GM12878 (cell line): ENCODE measurements at regions not wholly inside any gene's neighbourhood (a gene's known extent, or its start where the extent isn't known, plus 50 kb on each side); places are given as distances from the start of the nearest gene placed in this dataset.

Experiments used
- ATAC-seq: fragments of 200-7000 bp; cut with Tn5 transposase; 3 replicates; pipeline ENCODE4 v1.9.1; 2020; ENCODE audit warnings: mild to moderate bottlenecking, moderate library complexity
- BruUV-seq: library from RNA; stranded (reverse); fragments of 400-500 nt; replicated peaks from 2 replicates; lab custom pipeline; 2021; lab: Mats Ljungman, UMichigan
- CTCF ChIA-PET: fragments of 300-600 bp; sonication (Branson Sonifier 250); formaldehyde crosslinking; extraction: SDS; loops from one replicate; lab custom pipeline; 2021; ENCODE audit warnings: inconsistent platforms; lab: Yijun Ruan, JAX
- POLR2A ChIA-PET: fragments of 350-600 bp; formaldehyde crosslinking; extraction: SDS; loops from one replicate; lab custom pipeline; 2021; ENCODE audit warnings: inconsistent platforms; lab: Charles Lee
- RAD21 ChIA-PET: fragments of 300-600 bp; sonication (Branson Sonifier 250); formaldehyde crosslinking; loops from one replicate; lab custom pipeline; 2023; ENCODE audit warnings: antibody characterized with exemption; ENCODE audit not compliant: unreplicated experiment; lab: Charles Lee
- SMC1A ChIA-PET: fragments of 300-600 bp; sonication (Branson Sonifier 250); formaldehyde crosslinking; loops from one replicate; lab custom pipeline; 2023; ENCODE audit not compliant: unreplicated experiment, uncharacterized antibody; lab: Charles Lee
- DNase-seq: peaks from one replicate; pipeline ENCODE4 v3.0.0-alpha.2; 2011; ENCODE audit warnings: low read depth, low spot score
- FAIRE-seq: peaks from 3 replicates; lab custom pipeline; 2011; peaks lifted over from hg19 to GRCh38; lab: Jason Lieb, UNC
- H2AFZ ChIP-seq: 2 replicates; pipeline ENCODE4 v1.6.0; 2011; ENCODE audit warnings: low read depth, low read length, control low read depth; ENCODE audit not compliant: control insufficient read depth
- H3K27ac ChIP-seq: 2 replicates; pipeline ENCODE4 v1.5.1; 2011; ENCODE audit warnings: control low read depth; ENCODE audit not compliant: control insufficient read depth, insufficient read depth
- H3K27me3 ChIP-seq, 2 experiments: replicated peaks in 1 of 2; 2 replicates each; pipeline versions ENCODE4 v1.6.0 to v1.6.1; 2011; ENCODE audit warnings: low read length in 1 of 2; ENCODE audit not compliant: control insufficient read depth in 2 of 2, insufficient read depth in 2 of 2
- H3K36me3 ChIP-seq, 2 experiments: 2 replicates each; pipeline ENCODE4 v1.5.1; 2011; ENCODE audit warnings: low read length in 1 of 2; ENCODE audit not compliant: control insufficient read depth in 2 of 2, insufficient read depth in 2 of 2
- H3K4me1 ChIP-seq: 2 replicates; pipeline ENCODE4 v1.6.1; 2011; ENCODE audit warnings: mild to moderate bottlenecking, low read length, moderate library complexity, mixed read lengths; ENCODE audit not compliant: control insufficient read depth, insufficient read depth
- H3K4me2 ChIP-seq: 2 replicates; pipeline ENCODE4 v1.6.0; 2011; ENCODE audit warnings: control low read depth; ENCODE audit not compliant: control insufficient read depth, insufficient read depth
- H3K4me3 ChIP-seq: fragments of 200-600 bp; sonication (generic); 2 replicates; pipeline ENCODE4 v1.5.1; 2016
- H3K79me2 ChIP-seq: 2 replicates; pipeline ENCODE4 v1.6.0; 2011; ENCODE audit warnings: low read length; ENCODE audit not compliant: control insufficient read depth, insufficient read depth
- H3K9ac ChIP-seq: 2 replicates; pipeline ENCODE4 v1.8.0; 2011; ENCODE audit warnings: low read length, control low read depth, mixed read lengths; ENCODE audit not compliant: control insufficient read depth, insufficient read depth
- H3K9me3 ChIP-seq: replicated peaks from 3 replicates; pipeline ENCODE4 v1.5.1; 2011; ENCODE audit warnings: mild to moderate bottlenecking, low read length; ENCODE audit not compliant: control insufficient read depth, insufficient read depth
- H4K20me1 ChIP-seq: 2 replicates; pipeline ENCODE4 v1.6.0; 2011; ENCODE audit not compliant: control insufficient read depth, insufficient read depth
- BCL11A ChIP-seq: IDR thresholded peaks from 2 replicates; pipeline ENCODE4 v1.6.1; 2011; ENCODE audit warnings: low read depth, low read length
- EGR1 ChIP-seq, 2 experiments: IDR thresholded peaks; 1 replicate in 1 of 2; 2 replicates in 1 of 2; pipeline ENCODE4 v1.6.1; 2011 to 2012; ENCODE audit warnings: low read depth in 2 of 2, low read length in 2 of 2, borderline replicate concordance in 1 of 2, mild to moderate bottlenecking in 1 of 2, moderate library complexity in 1 of 2
- EZH2 ChIP-seq: IDR thresholded peaks from 2 replicates; pipeline ENCODE4 v1.6.1; 2012; ENCODE audit warnings: low read depth, mild to moderate bottlenecking, control low read depth, inconsistent platforms, low read length, borderline replicate concordance; ENCODE audit not compliant: control insufficient read depth
- FOXK2 ChIP-seq: fragments of 450-650 bp; IDR thresholded peaks from 2 replicates; pipeline ENCODE4 v1.6.1; 2017; ENCODE audit warnings: mild to moderate bottlenecking, moderate library complexity
- JUNB ChIP-seq: IDR thresholded peaks from 2 replicates; pipeline ENCODE4 v1.6.1; 2016; ENCODE audit warnings: antibody characterized with exemption, mild to moderate bottlenecking
- MEF2A ChIP-seq: IDR thresholded peaks from 2 replicates; pipeline ENCODE4 v1.6.1; 2011; ENCODE audit warnings: low read depth, mild to moderate bottlenecking, low read length, moderate library complexity; ENCODE audit not compliant: insufficient read depth
- NFIC ChIP-seq: IDR thresholded peaks from 2 replicates; pipeline ENCODE4 v1.6.1; 2012; ENCODE audit warnings: low read depth, mild to moderate bottlenecking, inconsistent platforms, low read length, moderate library complexity
- NR2C1 ChIP-seq: fragments of 450-650 bp; IDR thresholded peaks from 2 replicates; pipeline ENCODE4 v1.6.1; 2017; ENCODE audit warnings: antibody characterized with exemption, mild to moderate bottlenecking, moderate library complexity
- PKNOX1 ChIP-seq: fragments of 450-650 bp; IDR thresholded peaks from 2 replicates; pipeline ENCODE4 v1.6.1; 2016; ENCODE audit warnings: mild to moderate bottlenecking
- POLR2AphosphoS5 ChIP-seq: IDR thresholded peaks from 2 replicates; pipeline ENCODE4 v1.6.1; 2011; ENCODE audit warnings: mild to moderate bottlenecking, low read length, inconsistent platforms
- RCOR1 ChIP-seq: conservative IDR thresholded peaks from 2 replicates; pipeline ENCODE4 v1.6.1; 2012; ENCODE audit warnings: low read depth, low read length, improper control_type of control experiment
- SREBF1 ChIP-seq: IDR thresholded peaks from 2 replicates; pipeline ENCODE4 v1.6.1; 2012; ENCODE audit warnings: mild to moderate bottlenecking, low read length
- SUPT20H ChIP-seq: IDR thresholded peaks from 2 replicates; pipeline ENCODE4 v1.6.1; 2011; ENCODE audit warnings: low read depth, mild to moderate bottlenecking, low read length, moderate library complexity, borderline replicate concordance; ENCODE audit not compliant: control insufficient read depth
- TARDBP ChIP-seq: IDR thresholded peaks from 2 replicates; pipeline ENCODE4 v1.6.1; 2016; ENCODE audit warnings: borderline replicate concordance
- USF2 ChIP-seq: IDR thresholded peaks from 2 replicates; pipeline ENCODE4 v1.6.1; 2011; ENCODE audit warnings: low read depth, low read length, improper control_type of control experiment, borderline replicate concordance
- ZNF207 ChIP-seq: fragments of 450-650 bp; IDR thresholded peaks from 2 replicates; pipeline ENCODE4 v1.6.1; 2014; ENCODE audit warnings: antibody characterized with exemption, mild to moderate bottlenecking, borderline replicate concordance
- ZNF384 ChIP-seq: IDR thresholded peaks from 2 replicates; pipeline ENCODE4 v1.6.1; 2012; ENCODE audit warnings: low read depth, mild to moderate bottlenecking, low read length, improper control_type of control experiment, borderline replicate concordance
- WGBS: methylation state at CpG from one replicate; pipeline ENCODE4 v1.1.6; 2016; ENCODE audit warnings: low lambda C conversion rate; ENCODE audit not compliant: insufficient replicate concordance, insufficient coverage; ENCODE audit errors: missing lambda C conversion rate; 5-methylcytosine and 5-hydroxymethylcytosine counted together
- in situ Hi-C: fragments of 300-500 bp; cut with MboI; formaldehyde crosslinking; loops from 9 replicates; pipeline ENCODE4 v1.14.3; 2018; ENCODE audit warnings: mixed read lengths
- intact Hi-C: fragments of 100-400 bp; cut with micrococcal nuclease; formaldehyde crosslinking; loops from one replicate; pipeline ENCODE4 v1.14.2; 2022; ENCODE audit not compliant: unreplicated experiment
- TF ChIP-seq, protein P1 (sequence below): IDR thresholded peaks from 2 replicates; pipeline ENCODE4 v1.6.1; 2011; ENCODE audit warnings: borderline replicate concordance, low read depth, mild to moderate bottlenecking, moderate library complexity, mixed read lengths, low read length; ENCODE audit not compliant: insufficient read depth; ENCODE audit errors: extremely low read length
- TF ChIP-seq, protein P2 (sequence below): fragments of 450-650 bp; formaldehyde crosslinking; IDR thresholded peaks from 2 replicates; pipeline ENCODE4 v1.4.0; 2022; ENCODE audit warnings: mild to moderate bottlenecking, moderate library complexity

- no peak for ATAC-seq
- CTCF ChIA-PET, result no interaction called here
Measured at GRCh38 chr3:67901681-67902080, 247.3 kb upstream of the SUCLG2 start.

More at GRCh38 chr3:67901681-67902080, 247.3 kb upstream of the SUCLG2 start:
- no peak overlapping the region for H3K27ac ChIP-seq
- no peak overlapping the region for H2AFZ ChIP-seq
- SMC1A ChIA-PET, result no interaction called here
- H3K4me3 ChIP-seq, result no peak overlapping the region
- no peaks in the 10 kb centered on the region for H4K20me1 ChIP-seq
- H3K79me2 ChIP-seq, result no peaks in the 10 kb centered on the region
- H3K27me3 ChIP-seq, result no peaks in the 10 kb centered on the region
- FAIRE-seq, result no peak
- BruUV-seq, result no TSS peak
- no peak overlapping the region for H3K4me2 ChIP-seq
- WGBS, result 26% methylated on average over 1 of the region's 1 CpG
- POLR2A ChIA-PET, result no interaction called here
- H3K9me3 ChIP-seq, result no peaks in the 10 kb centered on the region
- intact Hi-C loops, result no loop called here
- in situ Hi-C loops, result no loop called here
- H3K36me3 ChIP-seq, result no peaks in the 10 kb centered on the region
- RAD21 ChIA-PET, result no interaction called here
- DNase-seq, result no peak
- H3K4me1 ChIP-seq, result no peaks in the 10 kb centered on the region
- no peak overlapping the region for H3K9ac ChIP-seq
- TF ChIP-seq SUPT20H (no peak), POLR2AphosphoS5 (no peak), SREBF1 (no peak), NFIC (no peak), TARDBP (no peak), USF2 (no peak), ZNF207 (no peak), EGR1 (IDR thresholded peaks at IDR 0.05; ENCODE audit: borderline replicate concordance in 1 of 2, low read depth in 2 of 2, low read length in 2 of 2) (no peak), MEF2A (no peak), BCL11A (no peak), RCOR1 (no peak), FOXK2 (no peak), NR2C1 (no peak), ZNF384 (no peak), JUNB (no peak), PKNOX1 (no peak), EZH2 (no peak)
- TF ChIP-seq, protein P1, sequence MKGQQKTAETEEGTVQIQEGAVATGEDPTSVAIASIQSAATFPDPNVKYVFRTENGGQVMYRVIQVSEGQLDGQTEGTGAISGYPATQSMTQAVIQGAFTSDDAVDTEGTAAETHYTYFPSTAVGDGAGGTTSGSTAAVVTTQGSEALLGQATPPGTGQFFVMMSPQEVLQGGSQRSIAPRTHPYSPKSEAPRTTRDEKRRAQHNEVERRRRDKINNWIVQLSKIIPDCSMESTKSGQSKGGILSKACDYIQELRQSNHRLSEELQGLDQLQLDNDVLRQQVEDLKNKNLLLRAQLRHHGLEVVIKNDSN, result no peak
- TF ChIP-seq, protein P2, sequence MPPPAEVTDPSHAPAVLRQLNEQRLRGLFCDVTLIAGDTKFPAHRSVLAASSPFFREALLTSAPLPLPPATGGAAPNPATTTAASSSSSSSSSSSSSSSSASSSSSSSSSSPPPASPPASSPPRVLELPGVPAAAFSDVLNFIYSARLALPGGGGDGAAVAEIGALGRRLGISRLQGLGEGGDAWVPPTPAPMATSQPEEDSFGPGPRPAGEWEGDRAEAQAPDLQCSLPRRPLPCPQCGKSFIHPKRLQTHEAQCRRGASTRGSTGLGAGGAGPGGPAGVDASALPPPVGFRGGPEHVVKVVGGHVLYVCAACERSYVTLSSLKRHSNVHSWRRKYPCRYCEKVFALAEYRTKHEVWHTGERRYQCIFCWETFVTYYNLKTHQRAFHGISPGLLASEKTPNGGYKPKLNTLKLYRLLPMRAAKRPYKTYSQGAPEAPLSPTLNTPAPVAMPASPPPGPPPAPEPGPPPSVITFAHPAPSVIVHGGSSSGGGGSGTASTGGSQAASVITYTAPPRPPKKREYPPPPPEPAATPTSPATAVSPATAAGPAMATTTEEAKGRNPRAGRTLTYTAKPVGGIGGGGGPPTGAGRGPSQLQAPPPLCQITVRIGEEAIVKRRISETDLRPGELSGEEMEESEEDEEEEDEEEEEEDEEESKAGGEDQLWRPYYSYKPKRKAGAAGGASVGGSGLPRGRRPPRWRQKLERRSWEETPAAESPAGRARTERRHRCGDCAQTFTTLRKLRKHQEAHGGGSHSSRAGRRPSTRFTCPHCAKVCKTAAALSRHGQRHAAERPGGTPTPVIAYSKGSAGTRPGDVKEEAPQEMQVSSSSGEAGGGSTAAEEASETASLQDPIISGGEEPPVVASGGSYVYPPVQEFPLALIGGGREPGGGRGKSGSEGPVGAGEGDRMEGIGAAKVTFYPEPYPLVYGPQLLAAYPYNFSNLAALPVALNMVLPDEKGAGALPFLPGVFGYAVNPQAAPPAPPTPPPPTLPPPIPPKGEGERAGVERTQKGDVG (CRISPR knock-in tag), result no peak
